HepG2 (cell line): ENCODE measurements at regions not wholly inside any gene's neighbourhood (a gene's known extent, or its start where the extent isn't known, plus 50 kb on each side); places are given as distances from the start of the nearest gene placed in this dataset.

Experiments
- CSRNP2 ChIP-seq: sonication (generic); formaldehyde crosslinking; conservative IDR thresholded peaks from 2 replicates; pipeline ENCODE4 v1.8.0; 2022; ENCODE audit warnings: low read depth, missing genetic modification reagents
- DBP ChIP-seq: sonication (generic); formaldehyde crosslinking; IDR thresholded peaks from 2 replicates; pipeline ENCODE4 v1.4.0; 2020; ENCODE audit warnings: missing genetic modification reagents; ENCODE audit errors: not compliant biosample characterization
- DMTF1 ChIP-seq: sonication (generic); formaldehyde crosslinking; IDR thresholded peaks from 2 replicates; pipeline ENCODE4 v1.4.0; 2020; ENCODE audit warnings: mild to moderate bottlenecking, missing genetic modification reagents
- FOSL2 ChIP-seq: sonication (generic); formaldehyde crosslinking; IDR thresholded peaks from 2 replicates; pipeline ENCODE4 v1.4.0; 2020; ENCODE audit warnings: missing genetic modification reagents
- FOXO1 ChIP-seq: sonication (generic); formaldehyde crosslinking; IDR thresholded peaks from 2 replicates; pipeline ENCODE4 v1.4.0; 2020; ENCODE audit warnings: missing genetic modification reagents
- GATA4 ChIP-seq: sonication (generic); IDR thresholded peaks from 2 replicates; pipeline ENCODE4 v1.6.1; 2016; ENCODE audit warnings: antibody characterized with exemption, low read depth, borderline replicate concordance
- GTF3A ChIP-seq: sonication (generic); formaldehyde crosslinking; conservative IDR thresholded peaks from 2 replicates; pipeline ENCODE4 v1.4.0; 2020; ENCODE audit warnings: mild to moderate bottlenecking, missing genetic modification reagents
- HOMEZ ChIP-seq: IDR thresholded peaks from 2 replicates; pipeline ENCODE4 v1.6.1; 2016; ENCODE audit warnings: low read depth
- MEIS1 ChIP-seq: sonication (generic); formaldehyde crosslinking; IDR thresholded peaks from 2 replicates; pipeline ENCODE4 v1.9.0; 2021; ENCODE audit warnings: mild to moderate bottlenecking, missing genetic modification reagents, moderate library complexity, borderline replicate concordance
- NAIF1 ChIP-seq: sonication (generic); formaldehyde crosslinking; IDR thresholded peaks from 2 replicates; pipeline ENCODE4 v1.5.0; 2020; ENCODE audit warnings: mild to moderate bottlenecking, missing genetic modification reagents, borderline replicate concordance
- NFAT5 ChIP-seq: sonication (generic); formaldehyde crosslinking; IDR thresholded peaks from 2 replicates; pipeline ENCODE4 v1.4.0; 2020; ENCODE audit warnings: missing genetic modification reagents
- NRL ChIP-seq: sonication (generic); formaldehyde crosslinking; IDR thresholded peaks from 2 replicates; pipeline ENCODE4 v1.5.0; 2020; ENCODE audit warnings: missing genetic modification reagents, mild to moderate bottlenecking, moderate library complexity, borderline replicate concordance
- PHB2 ChIP-seq: fragments of 450-650 bp; IDR thresholded peaks from 2 replicates; pipeline ENCODE4 v1.6.1; 2018; ENCODE audit not compliant: partially characterized antibody
- TAF15 ChIP-seq: fragments of 200-400 bp; formaldehyde crosslinking; IDR thresholded peaks from one replicate; pipeline ENCODE4 v1.6.1; 2018; ENCODE audit warnings: mild to moderate bottlenecking, low read depth, low read length; ENCODE audit not compliant: poor library complexity, severe bottlenecking
- ZNF343 ChIP-seq: sonication (generic); formaldehyde crosslinking; IDR thresholded peaks from 2 replicates; pipeline ENCODE4 v1.4.0; 2020; ENCODE audit warnings: mild to moderate bottlenecking, missing genetic modification reagents
- ZNF484 ChIP-seq: sonication (generic); formaldehyde crosslinking; IDR thresholded peaks from 2 replicates; pipeline ENCODE4 v1.5.1; 2020; ENCODE audit warnings: mild to moderate bottlenecking, low read depth, missing genetic modification reagents, borderline replicate concordance
- ZNF556 ChIP-seq: sonication (generic); formaldehyde crosslinking; IDR thresholded peaks from 2 replicates; pipeline ENCODE4 v1.4.0; 2020; ENCODE audit warnings: mild to moderate bottlenecking, missing genetic modification reagents, borderline replicate concordance
- ZNF709 ChIP-seq: sonication (generic); formaldehyde crosslinking; IDR thresholded peaks from 2 replicates; pipeline ENCODE4 v1.5.0; 2020; ENCODE audit warnings: mild to moderate bottlenecking, missing genetic modification reagents

GRCh38 chr19:56966697-56967299 is 126.3 kb upstream of the PEG3 start (continued):
- TF ChIP-seq ZNF709 (CRISPR knock-in tag) (no peak), NRL (CRISPR knock-in tag) (peak; percentile 37; the same call in 1 of the 2 replicates), PHB2 (no peak), DBP (CRISPR knock-in tag) (no peak), TAF15 (no peak), HOMEZ (CRISPR knock-in tag) (peak; percentile 56; the same call in 1 of the 2 replicates), ZNF484 (CRISPR knock-in tag) (no peak), FOSL2 (CRISPR knock-in tag) (peak; percentile 83), ZNF556 (CRISPR knock-in tag) (peak; percentile 59; the same call in 1 of the 2 replicates), CSRNP2 (CRISPR knock-in tag) (no peak), ZNF343 (CRISPR knock-in tag) (no peak), GTF3A (CRISPR knock-in tag) (no peak), MEIS1 (CRISPR knock-in tag) (no peak; the same call in 1 of the 2 replicates), DMTF1 (CRISPR knock-in tag) (no peak), NFAT5 (no peak), FOXO1 (CRISPR knock-in tag) (no peak), GATA4 (0 out of 2 replicates have a peak, but pooled peaks have one; percentile 12), NAIF1 (no peak)
